ENCODE measurements at regions not wholly inside any gene's neighbourhood (a gene's known extent, or its start where the extent isn't known, plus 50 kb on each side); places are given as distances from the start of the nearest gene placed in this dataset.
"Not testable (repeated sequence)": the region's sequence is repeated elsewhere in the genome, so short reads cannot be mapped to it uniquely, and the experiment has no call there.

- not testable (repeated sequence) for DNase-seq
Measured at GRCh38 chr9:40884902-40885490, 243.5 kb downstream of the FOXD4L6 start.

- DNase-seq: no peak
Measured at GRCh38 chr9:40884072-40884901, 244.2 kb downstream of the FOXD4L6 start.

DNA sequence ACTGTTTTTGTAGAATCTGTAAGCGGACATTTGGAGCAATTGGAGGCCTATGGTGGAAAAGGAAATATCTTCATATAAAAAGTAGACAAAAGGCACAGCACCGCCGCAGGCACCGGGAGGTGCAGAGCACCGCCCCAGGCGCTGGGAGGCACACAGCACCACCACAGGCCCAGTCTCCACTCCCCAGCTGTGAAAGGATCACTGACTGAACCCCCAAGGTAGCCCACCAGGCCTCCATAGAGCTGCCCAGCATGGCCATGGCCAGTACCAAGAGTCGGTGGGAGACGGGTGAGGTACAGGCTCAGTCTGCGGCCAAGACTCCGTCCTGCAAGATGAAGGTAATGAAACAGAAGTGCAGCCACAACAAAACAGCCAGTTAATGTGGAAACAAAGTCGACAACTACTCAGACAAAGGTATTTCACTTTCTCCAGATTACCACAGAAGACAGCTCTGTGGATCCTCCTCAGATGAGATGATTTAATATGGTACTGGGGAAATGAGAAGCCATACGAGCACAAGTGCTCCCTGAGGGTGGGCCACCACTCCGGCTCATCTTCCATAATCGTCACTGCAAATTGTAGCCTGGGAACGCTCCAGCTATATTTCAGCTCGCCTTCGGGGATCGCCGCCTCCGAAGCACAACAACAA lies 244.9 kb downstream of the FOXD4L6 start:
- not testable (repeated sequence) for DNase-seq

- not testable (repeated sequence) for DNase-seq
Measured at GRCh38 chr9:40873753-40874295, 254.7 kb downstream of the FOXD4L6 start.

DNA sequence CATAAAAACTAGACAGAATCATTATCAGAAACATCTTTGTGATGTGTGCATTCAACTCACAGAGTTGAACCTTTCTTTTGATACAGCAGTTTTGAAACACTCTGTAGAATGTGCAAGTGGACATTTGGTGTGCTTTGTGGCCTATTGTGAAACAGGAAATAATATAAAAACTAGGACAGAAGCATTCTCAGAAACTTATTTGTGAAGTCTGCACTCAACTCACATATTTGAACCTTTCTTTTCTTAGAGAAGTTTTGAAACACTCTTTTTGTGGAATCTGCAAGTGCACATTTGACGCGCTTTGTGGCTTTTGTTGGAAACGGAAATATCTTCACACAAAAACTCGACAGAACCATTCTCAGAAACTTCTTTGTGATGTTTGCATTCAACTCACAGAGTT lies 260.0 kb downstream of the FOXD4L6 start:
- DNase-seq: not testable (repeated sequence)
